Stimulated activated CD4-positive, alpha-beta T cell treated with anti-CD3 and anti-CD28 coated beads, Interleukin-2, amount 100 ng/mL, for 24 hours (primary cell): ENCODE measurements at regions not wholly inside any gene's neighbourhood (a gene's known extent, or its start where the extent isn't known, plus 50 kb on each side); places are given as distances from the start of the nearest gene placed in this dataset.

ENCODE experiments used
- DNase-seq, 2 donors: peaks; one replicate each; pipeline ENCODE4 v3.0.0-alpha.2; 2020

DNA sequence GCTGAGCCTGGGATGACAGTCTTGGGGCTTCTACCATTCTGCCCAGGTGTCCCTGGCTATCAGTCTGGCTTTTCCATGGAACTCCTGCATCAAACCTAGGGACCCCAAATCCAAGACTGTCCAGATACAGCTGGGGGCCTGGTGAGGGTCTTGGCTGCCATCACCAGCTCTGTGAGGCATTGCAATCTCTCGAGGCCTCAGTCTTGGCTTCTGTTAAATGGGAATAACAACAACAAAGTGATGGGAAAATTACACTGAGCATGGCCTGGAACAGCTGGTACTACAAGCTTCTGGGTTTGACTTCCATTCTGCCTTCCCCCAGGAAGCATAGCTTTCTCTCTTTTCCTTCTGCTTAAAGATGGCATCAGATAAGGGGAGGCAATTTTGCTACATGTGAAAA, 50.0 kb upstream of the LCTL start:
- DNase-seq, result no peak

DNA sequence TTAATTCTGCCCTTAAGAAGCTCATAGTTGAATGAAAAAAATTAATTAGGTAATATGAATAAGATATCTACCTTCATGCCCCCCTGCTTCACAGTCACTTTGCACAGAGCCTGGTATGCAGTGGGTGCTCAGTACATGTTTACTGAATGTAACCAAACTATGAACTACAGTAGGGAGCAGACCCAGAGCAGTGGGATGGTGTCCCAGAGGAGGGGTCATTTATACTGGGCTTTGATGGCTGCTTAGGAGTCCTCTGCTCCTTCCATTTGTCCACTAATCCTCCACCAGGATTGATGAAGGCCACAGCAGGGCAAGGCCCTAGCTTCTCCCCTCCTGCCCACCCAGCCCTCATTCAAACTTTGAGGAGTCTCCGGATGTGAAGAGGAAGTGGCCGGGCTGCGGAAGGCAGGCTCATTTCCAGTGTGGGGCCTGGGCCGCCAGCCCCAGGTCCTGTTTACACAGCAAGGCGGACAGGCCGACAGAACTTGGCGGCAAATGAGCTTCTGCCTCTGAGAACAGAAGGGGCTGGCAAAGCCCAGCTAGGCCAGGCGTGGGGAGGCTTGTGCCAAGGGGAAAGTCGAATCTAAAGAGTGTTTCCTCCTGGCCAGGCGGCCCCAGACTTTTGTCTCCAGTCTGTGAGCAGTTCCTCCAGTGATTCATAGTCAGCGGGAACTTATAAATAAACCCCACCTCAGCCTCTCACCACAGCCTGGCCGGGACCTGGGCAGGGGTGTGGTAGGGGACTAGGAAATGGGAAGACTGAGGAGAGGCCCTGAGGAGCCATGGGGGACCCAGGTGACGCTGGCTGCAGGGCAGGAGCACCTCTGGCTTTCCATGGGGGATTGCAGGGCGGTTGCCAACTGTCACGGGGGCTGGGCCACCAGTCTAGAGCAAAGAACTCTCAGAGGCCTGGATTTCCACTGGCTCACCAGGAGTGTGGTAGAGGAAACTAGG, 51.6 kb upstream of the LCTL start:
- no peak for DNase-seq

DNA sequence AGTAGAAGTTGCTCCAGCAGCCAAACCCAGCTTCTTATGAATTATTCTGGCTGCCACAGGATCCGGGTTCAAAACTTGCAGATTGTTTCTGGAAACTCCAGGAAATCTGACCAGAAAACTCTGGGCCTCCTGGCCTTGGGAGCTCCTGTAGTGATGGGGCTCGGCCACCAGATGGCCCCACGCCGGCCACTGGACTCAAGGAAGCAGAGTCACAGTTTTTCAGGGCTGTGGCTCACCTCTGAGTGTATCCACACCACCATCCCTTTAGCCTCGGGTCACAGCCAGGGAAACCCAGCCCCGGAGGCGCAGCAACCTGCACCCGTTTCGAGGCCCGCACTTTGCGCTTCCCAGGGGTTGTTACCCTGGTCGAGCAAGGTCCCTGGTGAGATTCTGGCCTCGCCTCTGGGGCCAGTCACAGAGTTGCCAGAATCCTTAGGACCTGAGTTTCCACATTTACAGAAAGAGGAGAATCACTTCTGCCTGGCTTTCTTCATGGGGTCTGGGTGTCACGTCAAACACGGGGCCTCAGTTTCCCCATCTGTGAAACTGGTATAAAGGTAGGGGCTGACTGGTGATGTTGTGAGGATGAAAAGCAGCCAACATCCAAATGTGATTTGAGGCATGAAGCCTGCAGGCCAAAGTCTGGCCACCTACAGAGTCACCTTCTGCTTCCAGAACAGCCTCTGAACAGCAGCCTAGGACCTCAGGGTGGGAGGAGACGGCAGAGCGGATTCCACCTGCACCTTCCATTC, 53.5 kb upstream of the LCTL start:
- DNase-seq, result peak; percentile 47 to 63

DNA sequence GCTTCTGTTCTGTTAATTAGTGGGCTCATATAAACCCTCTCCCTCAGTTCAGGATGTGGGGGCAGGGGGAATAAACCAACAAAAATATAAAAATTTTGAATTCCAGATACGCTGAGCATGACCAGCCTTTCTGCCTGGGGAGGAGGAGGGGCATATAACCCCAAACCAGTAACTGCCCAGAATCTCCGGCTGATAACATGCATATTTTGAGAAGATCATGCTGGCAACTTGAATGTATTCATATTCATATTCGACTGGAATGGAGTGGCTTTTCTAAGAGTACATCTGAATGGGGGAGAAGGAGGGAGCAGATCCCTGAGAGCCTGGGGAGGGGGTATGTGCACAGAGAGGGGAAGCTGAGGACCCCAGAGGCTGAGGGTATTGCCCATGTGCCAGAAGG, 54.5 kb upstream of the LCTL start:
- DNase-seq, result no peak

DNA sequence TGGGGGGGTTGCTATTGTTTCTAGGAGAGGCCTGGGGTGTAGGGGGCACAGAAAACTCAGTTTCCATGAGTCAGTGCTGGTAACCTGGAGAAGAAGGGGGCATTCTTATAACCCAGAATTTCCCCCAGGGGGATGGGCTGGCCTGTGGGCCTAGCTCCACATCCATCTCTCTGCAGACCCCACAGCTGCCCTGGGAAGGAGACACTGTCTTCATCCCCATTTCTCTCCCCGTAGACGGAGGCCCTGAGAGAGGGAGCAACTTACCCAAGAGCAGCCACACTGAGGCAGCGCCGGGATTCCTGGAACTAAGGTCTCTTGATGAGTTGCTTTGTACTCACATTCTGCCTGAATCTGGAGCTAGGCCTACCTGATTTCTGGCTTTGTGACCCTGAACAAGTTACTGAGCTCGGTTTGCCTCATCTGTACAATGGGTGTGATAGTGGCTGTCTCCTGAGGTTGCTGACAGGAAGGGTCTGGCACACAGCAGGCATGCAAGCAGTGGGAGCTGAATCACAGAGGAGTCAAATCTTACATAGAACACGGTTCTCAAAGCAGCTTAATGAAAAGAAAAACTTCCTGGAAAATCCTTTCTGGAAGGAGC, 55.0 kb upstream of the LCTL start:
- no peak for DNase-seq

DNA sequence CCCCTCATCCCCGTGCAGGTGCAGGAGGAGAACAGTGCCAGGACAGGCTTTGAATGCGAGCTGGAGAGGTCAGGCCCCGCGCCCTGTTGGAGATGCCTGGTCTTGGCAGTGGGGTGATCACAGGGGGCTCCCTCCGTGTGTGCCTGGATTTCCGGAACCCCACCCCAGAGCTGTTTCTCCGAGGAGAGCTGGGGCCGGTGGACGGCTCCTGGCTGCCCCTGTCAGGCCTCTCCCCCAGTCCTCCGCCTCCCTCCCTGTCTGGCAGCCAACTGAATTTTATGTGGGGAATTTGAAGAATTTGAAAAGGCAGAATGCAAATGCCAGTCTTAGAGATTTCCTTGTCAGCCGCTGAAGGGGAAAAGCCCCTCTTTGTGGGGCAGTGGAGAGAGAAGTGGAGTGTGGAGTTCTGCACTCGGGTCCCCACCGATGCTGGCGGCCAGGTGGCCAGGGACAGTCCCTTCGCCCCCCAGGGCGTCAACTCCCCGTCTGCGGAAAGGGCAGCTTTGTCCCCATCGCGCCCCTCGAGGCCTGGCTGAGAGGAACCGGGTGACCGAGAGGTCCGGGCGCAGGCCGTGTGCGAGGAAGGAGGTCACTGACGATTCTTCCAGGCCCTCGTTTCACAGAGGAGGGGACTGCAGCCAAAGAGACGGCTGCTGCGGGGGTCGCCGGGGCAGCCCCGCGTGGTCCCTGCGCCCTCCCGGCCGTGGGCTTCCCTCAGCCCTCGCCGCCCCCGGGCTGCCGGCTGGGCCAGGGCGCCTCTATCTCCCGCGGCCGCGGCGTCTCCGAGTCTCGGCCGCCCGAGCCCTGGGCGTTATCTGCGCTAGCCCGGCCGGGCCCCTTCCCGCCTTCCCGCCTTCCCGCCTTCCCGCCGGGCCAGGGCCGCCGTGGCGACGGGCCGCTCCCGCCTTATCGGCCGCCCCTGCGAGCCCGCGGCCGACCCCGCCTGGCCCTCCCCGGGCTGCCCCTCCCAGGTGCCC, 56.0 kb upstream of the LCTL start:
- no peak for DNase-seq

DNA sequence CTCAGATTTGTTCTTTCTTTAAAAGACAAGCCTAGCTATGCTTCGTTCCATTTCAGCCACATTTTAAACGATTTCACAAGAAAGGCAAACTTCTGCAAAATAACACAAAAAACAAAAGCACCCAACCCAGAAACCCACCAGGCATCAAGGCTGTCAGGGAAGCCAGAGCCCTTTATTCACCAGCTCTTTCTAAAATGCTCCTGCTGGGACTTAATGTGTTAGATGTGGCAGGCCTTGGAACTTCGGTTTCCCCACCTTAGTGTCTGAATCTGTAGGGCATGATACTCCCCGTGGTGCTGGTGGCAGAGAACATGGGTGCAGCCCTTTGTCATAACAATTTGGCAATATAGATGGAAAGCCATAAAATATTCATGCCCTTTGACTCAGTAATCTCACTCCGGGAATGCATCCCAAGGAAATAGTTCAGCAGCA, 56.8 kb upstream of the LCTL start:
- no peak for DNase-seq

DNA sequence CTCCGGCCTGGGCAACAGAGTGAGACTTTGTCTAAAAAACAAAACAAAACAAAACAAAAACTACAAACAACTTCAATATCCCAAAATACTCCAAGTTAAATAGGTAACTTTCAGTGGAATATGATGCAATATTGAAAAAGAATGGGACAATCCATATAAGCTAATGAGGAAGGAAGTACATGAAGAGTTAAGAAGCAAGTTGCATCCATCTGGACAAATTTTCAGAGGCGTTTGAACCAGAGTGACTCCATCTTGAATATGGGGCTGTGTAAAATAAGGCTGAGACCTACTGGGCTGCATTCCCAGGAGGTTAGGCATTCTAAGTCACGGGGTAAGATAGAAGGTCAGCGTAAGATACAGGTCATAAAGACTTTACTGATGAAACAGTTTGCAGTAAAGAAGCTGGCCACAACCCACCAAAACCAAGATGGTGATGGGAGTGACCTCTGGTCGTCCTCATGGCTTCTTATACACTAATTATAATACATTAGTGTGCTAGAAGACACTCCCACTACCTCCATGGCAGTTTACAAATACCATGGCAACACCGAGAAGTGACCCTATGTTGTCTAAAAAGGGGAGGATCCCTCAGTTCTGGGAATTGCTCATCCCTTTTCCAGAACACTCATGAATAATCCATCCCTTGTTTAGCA, 58.1 kb upstream of the LCTL start:
- no peak for DNase-seq

DNA sequence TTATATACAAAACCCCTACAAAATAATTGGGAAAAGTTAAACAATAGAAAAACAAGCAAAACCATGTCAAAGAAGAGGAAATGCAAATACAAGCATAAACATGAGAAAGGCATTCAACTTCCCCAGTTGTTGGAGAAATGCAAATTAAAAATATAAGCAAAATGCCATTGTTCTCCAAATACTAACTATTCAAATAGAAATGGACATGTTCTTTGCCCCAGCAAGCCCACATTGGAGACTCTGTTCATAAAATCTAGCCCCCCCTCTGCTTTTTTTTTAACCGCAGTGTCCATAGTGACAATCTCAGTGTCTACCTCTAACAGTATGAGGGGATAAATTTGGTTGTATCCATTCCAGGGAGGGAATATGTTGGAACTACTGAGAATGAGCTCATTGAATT, 59.7 kb upstream of the LCTL start:
- no peak for DNase-seq

DNA sequence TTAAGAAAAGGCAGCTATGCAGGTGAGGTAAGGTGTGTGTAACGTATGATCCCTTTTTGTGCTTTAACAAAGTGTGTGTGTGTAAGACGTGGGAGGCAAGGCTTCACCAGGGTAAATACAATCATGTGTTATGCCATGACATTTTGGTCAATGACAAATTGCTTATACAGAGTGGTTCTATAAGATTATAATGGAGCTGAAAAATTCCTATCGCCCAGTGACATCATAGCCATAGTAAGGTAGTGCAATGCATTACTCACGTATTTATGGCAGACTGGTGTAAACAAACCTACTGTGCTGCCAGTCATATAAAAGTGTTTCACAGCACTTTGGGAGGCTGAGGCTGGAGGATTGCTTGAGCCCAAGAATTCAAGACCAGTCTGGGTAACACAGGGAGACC, 60.2 kb upstream of the LCTL start:
- no peak for DNase-seq

DNA sequence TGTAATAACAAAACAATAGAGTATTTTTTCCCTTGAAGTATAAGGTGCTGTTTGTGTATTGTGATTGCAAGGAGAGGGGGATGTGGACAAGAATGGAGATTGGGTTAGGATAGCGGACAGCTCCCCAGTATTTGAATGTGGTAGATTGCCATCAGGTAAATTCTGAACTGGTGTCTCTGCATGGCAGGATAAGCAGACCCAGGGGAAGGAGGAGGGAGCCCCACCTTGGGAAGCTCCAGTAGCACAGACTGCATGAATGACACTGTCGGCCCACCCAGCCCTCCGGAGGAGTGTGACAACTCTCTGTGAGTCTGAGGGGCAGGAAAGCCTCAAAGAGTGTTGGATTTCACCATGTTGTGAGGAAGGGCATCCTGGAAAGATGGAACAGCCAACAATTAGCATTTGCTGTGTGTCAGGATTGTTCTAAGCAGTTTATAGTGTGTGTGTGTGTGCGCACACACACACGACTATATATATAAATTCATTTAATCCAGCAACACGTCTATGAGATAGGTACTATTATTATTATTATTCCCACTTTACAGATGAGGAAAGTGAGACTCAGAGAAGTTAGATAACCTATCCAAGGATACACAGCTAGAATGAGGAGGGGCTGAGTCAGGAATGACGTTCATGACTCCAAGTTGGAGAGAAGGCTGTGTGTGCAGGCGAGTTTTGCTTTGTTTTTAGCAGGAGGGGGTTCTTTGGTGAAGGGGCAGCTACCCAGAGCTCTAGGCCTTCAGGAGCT, 63.4 kb upstream of the LCTL start:
- DNase-seq, result no peak

DNA sequence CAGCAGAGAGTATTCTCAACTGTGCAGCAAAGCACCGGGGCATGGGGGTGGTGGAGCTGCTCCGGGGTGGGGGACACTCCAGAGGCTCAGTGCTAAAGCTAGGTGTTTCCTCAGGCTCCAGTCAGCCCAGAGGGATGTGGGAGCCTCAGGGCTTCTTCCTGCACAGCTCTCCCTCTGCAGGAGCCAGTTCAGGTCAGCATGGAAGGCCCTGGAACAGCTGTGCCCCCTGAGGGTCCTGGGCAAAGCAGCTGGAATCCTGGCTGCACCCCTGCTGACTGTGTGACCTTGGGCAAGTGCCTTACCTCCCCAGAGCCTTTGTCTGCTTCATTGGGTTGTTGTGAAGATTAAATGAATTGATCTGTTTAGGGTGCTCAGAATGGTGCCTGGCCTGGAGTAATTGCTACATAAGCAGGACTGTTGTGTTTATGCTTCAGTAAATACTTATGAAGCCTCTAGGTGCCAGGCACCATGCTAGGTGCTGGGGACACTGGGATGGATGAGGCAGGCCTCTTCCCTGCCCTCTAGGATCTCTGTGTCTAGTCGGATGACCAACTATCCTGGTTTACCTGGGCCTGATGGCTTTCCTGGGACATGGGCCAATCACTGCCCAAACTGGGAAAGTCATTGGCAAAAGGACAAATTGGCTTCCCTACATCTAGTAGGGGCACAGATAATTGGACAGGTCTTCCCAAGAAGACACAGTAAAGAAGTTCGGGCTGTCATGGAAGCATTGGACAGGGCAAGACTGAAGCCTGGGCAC, 64.2 kb upstream of the LCTL start:
- DNase-seq, result no peak

DNA sequence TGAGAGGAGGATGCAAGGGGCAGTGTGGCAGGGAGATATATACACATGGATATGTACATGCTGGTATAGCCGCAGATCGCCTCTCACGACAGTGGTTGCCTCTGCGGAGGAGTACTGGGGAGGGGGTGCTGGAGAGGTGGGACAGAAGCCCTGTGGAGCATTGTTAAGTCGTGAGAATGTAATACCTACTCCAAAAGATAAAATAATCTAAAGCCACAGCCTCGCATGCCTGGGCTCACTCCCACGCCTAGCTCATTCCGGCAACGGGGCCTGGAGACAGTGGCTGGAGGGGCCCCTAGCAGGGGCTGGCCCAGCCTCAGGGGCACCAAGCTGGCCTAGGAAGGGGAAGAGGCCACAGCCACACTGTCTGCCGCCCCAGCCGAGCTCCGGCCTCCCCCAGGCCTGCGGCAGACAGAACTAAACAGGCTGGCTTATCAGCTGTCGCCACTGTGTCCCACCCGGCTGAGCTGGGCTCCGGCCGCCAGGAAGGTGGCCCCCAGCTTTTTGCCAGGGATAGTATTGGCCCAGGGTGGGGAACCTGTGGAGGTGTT, 65.1 kb upstream of the LCTL start:
- no peak for DNase-seq

DNA sequence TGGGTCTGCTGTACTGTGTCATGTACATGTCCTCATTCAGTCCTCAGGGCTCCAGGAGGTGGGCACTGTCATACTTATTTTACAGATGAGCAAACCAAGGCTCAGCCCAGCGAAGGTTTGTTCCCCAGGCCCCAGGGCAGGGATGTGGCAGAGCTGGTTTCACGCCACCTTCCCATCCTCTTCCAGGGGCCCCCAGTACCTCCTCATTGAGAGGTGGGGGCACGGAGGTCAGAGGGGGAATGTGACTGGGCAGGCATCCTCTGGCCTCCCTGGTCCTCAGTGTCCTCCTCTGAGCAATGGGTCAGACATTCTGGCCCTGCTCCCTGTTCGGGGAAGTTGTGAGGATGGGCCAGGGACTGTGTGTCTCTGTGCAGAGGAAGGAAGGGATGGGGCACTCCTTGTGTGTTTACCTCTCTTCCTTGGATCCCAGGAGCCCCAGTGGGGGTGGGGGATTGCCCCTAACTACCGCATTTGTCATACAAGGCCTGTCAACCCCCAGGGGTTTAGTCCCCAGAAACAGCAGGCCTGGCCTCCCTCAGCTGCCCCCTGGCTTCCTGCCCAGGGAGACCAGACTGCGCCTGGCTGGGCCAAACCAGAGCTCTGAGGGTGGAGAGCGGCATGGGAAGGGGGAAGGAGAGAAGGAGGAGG, 65.9 kb upstream of the LCTL start:
- DNase-seq, result no peak

DNA sequence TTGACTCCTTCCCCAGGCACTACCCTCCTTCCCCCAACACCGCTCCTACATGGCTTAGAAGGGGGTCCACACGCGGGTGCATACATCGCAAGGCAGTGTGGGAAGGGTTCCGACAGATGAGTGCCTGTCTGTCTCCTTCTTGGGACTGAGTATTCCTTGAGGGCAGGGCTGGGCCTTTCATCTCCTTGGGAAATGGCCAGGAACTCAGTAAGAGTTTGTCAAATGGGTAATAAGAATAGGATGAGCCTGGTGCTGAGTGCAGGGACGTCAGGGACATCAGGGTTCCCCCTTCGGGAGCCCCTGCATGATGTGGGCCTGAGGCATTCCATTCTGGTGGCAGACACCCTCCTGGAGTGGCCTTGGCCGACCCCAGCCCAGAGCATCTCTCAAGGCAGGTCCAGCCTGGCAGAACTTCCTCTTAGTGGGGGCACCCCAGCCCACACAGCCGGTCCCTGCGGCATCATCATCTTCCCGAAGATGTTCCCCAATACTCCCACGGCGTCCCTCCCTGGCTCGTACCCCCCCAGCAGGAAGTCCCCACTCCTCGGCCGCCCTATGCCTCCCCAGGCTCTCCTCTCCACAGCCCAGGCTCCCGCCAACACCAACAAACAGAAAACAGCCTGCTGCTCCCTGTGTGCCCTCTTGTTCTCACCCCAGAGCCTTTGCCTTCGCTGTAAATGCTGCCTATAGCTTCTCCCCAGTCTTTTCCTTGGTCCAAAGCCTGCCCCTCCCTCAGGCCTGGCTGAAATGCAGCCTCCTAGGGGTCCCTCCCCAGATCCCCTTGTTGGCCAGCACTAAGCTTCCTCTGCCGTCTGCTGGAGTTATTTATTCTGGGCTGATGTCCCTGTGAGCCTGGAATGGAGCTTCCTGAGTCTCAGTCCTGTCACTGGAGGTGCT, 67.5 kb upstream of the LCTL start:
- no peak for DNase-seq

DNA sequence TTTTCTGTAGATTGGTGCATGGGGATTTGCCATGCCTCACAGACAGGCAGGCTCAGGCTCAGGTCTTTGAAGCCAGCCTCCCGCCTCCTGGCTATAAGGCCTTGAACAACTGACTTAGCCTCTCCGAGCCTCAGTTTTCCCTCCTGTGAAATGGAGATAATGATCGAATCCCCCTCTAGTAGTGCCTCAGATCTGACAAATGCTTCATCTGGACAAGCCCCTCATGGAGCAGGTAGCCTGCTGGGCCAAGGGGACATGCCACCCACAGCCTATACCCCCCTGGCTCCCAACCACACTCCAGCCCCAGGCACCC, 68.1 kb upstream of the LCTL start:
- DNase-seq, result no peak

DNA sequence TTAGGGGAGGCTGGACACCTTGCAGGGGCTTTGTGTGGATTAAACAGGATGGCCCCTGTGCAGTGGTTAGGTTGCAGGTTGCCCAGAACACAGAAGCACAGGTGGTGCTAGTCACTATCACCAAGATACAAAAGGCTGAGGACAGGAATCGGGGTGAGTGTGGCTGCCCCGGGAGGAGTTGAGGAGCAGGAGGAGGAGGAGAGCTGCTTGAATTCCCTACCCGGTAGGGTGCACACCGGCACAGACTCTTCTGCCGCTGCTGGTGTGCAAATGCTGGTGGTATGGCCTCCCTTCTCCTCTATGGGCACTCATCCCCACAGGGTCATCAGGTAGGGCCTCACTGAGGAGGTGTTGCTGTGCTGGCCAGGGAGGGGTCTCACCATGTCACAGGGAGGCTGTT, 67.5 kb upstream of the SMAD6 start:
- no peak for DNase-seq

DNA sequence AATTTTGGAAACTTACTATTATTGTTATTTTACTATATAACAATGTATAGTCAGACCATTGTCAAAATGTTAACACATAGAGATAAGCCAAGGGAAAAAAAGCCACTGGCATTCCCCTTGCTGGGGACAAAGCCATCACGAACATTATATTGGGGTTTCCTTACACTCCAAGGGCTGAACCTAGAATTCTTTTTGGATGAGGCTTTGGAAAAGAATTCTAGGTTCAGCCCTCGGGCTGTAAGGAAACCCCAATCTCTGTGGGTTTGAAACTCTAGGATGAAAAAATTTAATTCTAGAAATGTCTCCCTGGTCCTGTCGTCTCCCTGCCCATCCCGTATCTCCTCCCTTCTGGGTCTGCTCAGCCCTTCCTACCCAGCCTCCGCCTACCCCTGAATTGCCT, 67.0 kb upstream of the SMAD6 start:
- no peak for DNase-seq

DNA sequence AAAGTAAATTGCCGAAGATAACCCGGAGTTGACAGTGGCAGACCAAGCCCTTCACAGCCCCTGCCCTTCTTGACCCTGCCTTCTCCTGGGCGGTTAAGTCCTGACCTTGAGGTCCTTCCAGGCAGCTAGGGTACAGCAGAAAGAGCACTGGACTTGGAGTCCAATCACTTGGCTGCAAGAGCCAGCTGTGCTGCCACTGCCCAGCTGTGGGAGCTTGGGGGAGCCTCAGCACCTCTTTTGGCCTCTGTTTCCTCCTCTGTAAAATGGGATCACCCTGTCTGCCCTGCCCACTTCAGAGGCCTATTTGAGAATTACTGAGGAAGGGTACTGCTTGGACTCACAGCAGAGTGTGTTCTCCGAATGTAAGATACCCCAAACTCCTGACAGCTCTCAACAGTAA, 66.2 kb upstream of the SMAD6 start:
- no peak for DNase-seq
